Neutrophil (primary cell): ENCODE measurements at regions not wholly inside any gene's neighbourhood (a gene's known extent, or its start where the extent isn't known, plus 50 kb on each side); places are given as distances from the start of the nearest gene placed in this dataset.

ENCODE experiments used
- H3K27ac ChIP-seq: fragments of 200-600 bp; sonication (generic); 2 replicates; pipeline ENCODE4 v1.5.1; 2016; ENCODE audit warnings: mild to moderate bottlenecking, moderate library complexity
- H3K27me3 ChIP-seq: fragments of 200-600 bp; sonication (generic); 2 replicates; pipeline ENCODE4 v1.6.0; 2016; ENCODE audit warnings: mild to moderate bottlenecking
- H3K36me3 ChIP-seq: fragments of 200-600 bp; sonication (generic); 2 replicates; pipeline ENCODE4 v1.5.1; 2017
- H3K4me1 ChIP-seq, 2 experiments: fragments of 200-600 bp in 1 of 2; sonication (generic) in 1 of 2; 1 replicate in 1 of 2; 2 replicates in 1 of 2; pipeline versions ENCODE4 v1.5.1 to v1.6.1; 2013 to 2016; ENCODE audit warnings: low read depth in 1 of 2, low read length in 1 of 2, mild to moderate bottlenecking in 1 of 2, moderate library complexity in 1 of 2; ENCODE audit not compliant: control insufficient read depth in 1 of 2, insufficient read depth in 1 of 2
- H3K4me3 ChIP-seq, 2 experiments: fragments of 200-600 bp in 1 of 2; sonication (generic) in 1 of 2; 1 replicate in 1 of 2; 2 replicates in 1 of 2; pipeline ENCODE4 v1.5.1; 2013 to 2016; ENCODE audit warnings: low read depth in 1 of 2, low read length in 1 of 2, mild to moderate bottlenecking in 1 of 2, moderate library complexity in 1 of 2
- H3K9me3 ChIP-seq: fragments of 200-600 bp; sonication (generic); 2 replicates; pipeline ENCODE4 v1.5.1; 2016
- CTCF ChIP-seq: fragments of 200-600 bp; sonication (generic); IDR thresholded peaks from 2 replicates; pipeline ENCODE4 v1.5.1; 2016; ENCODE audit warnings: antibody characterized with exemption

- H3K27ac ChIP-seq: no peak overlapping the region
- no peaks in the 10 kb centered on the region for H3K9me3 ChIP-seq
- no peak for TF ChIP-seq CTCF
- no peak overlapping the region for H3K4me3 ChIP-seq
- no peaks in the 10 kb centered on the region for H3K36me3 ChIP-seq
- H3K4me1 ChIP-seq: peaks cover 4 to 6% of the 10 kb centered on the region in 2 experiments
- H3K27me3 ChIP-seq: no peaks in the 10 kb centered on the region
These were observed 157.6 kb downstream of the SHQ1 start for GRCh38 chr3:72690629-72691028.

- no peaks in the 10 kb centered on the region for H3K9me3 ChIP-seq
- TF ChIP-seq CTCF: no peak
- no peaks in the 10 kb centered on the region for H3K36me3 ChIP-seq
- no peak overlapping the region for H3K4me3 ChIP-seq
- H3K27me3 ChIP-seq: no peaks in the 10 kb centered on the region
- no peaks in the 10 kb centered on the region for H3K4me1 ChIP-seq
- no peak overlapping the region for H3K27ac ChIP-seq
These were observed 165.3 kb downstream of the SHQ1 start for GRCh38 chr3:72682936-72683452.

- no peaks in the 10 kb centered on the region for H3K9me3 ChIP-seq
- H3K27ac ChIP-seq: no peak overlapping the region
- no peaks in the 10 kb centered on the region for H3K36me3 ChIP-seq
- no peak overlapping the region for H3K4me3 ChIP-seq
- TF ChIP-seq CTCF: no peak
- H3K4me1 ChIP-seq: no peaks in the 10 kb centered on the region
- no peaks in the 10 kb centered on the region for H3K27me3 ChIP-seq
These were observed 166.6 kb downstream of the SHQ1 start for GRCh38 chr3:72681598-72681997.

- no peaks in the 10 kb centered on the region for H3K9me3 ChIP-seq
- no peak overlapping the region for H3K4me3 ChIP-seq
- H3K27me3 ChIP-seq: no peaks in the 10 kb centered on the region
- TF ChIP-seq CTCF: no peak
- no peak overlapping the region for H3K27ac ChIP-seq
- no peaks in the 10 kb centered on the region for H3K36me3 ChIP-seq
- no peaks in the 10 kb centered on the region for H3K4me1 ChIP-seq
These were observed 167.5 kb downstream of the SHQ1 start for GRCh38 chr3:72680766-72681165.

- no peaks in the 10 kb centered on the region for H3K27me3 ChIP-seq
- TF ChIP-seq CTCF: no peak
- H3K36me3 ChIP-seq: no peaks in the 10 kb centered on the region
- no peak overlapping the region for H3K27ac ChIP-seq
- H3K9me3 ChIP-seq: no peaks in the 10 kb centered on the region
- H3K4me3 ChIP-seq: no peak overlapping the region
- H3K4me1 ChIP-seq: no peaks in the 10 kb centered on the region
These were observed 168.6 kb downstream of the SHQ1 start for GRCh38 chr3:72679540-72680198.
